Fibroblast of skin of right quadriceps (primary cell): ENCODE measurements at regions not wholly inside any gene's neighbourhood (a gene's known extent, or its start where the extent isn't known, plus 50 kb on each side); places are given as distances from the start of the nearest gene placed in this dataset.
A peak's percentile ranks its signal among the peaks of the same experiment; 100 is the strongest.
"Not testable (repeated sequence)": the region's sequence is repeated elsewhere in the genome, so short reads cannot be mapped to it uniquely, and the experiment has no call there.

Experiments
- DNase-seq: peaks from one replicate; pipeline ENCODE4 v3.0.0-alpha.2; 2013

- DNase-seq, result peak; percentile 4
Measured at GRCh38 chr4:187840814-187841213, 154.8 kb upstream of the ZFP42 start.

- no peak for DNase-seq
Measured at GRCh38 chr4:187849556-187850225, 145.9 kb upstream of the ZFP42 start.

- no peak for DNase-seq
Measured at GRCh38 chr4:187865914-187866313, 129.7 kb upstream of the ZFP42 start.

- no peak for DNase-seq
Measured at GRCh38 chr4:187883049-187883448, 112.5 kb upstream of the ZFP42 start.

GRCh38 chr4:187883836-187884475, 111.6 kb upstream of the ZFP42 start:
- DNase-seq, result no peak

- DNase-seq, result no peak
Measured at GRCh38 chr4:187887906-187888305, 107.7 kb upstream of the ZFP42 start.

- DNase-seq, result no peak
Measured at GRCh38 chr4:187889651-187890050, 105.9 kb upstream of the ZFP42 start.

- no peak for DNase-seq
Measured at GRCh38 chr4:187893418-187893817, 102.2 kb upstream of the ZFP42 start.

GRCh38 chr4:187903106-187903505, 92.5 kb upstream of the ZFP42 start:
- DNase-seq, result peak; percentile 17

GRCh38 chr4:187903700-187904099, 91.9 kb upstream of the ZFP42 start:
- peak; percentile 41 for DNase-seq

- peak; percentile 88 for DNase-seq
Measured at GRCh38 chr4:187908079-187908561, 87.5 kb upstream of the ZFP42 start.

- no peak for DNase-seq
Measured at GRCh38 chr4:187908731-187909130, 86.8 kb upstream of the ZFP42 start.

- DNase-seq, result no peak
Measured at GRCh38 chr4:187910741-187911140, 84.8 kb upstream of the ZFP42 start.

GRCh38 chr4:187915406-187915805, 80.2 kb upstream of the ZFP42 start:
- DNase-seq, result not testable (repeated sequence)

GRCh38 chr4:187919966-187920365, 75.6 kb upstream of the ZFP42 start:
- no peak for DNase-seq

- DNase-seq, result no peak
Measured at GRCh38 chr4:187921946-187922623, 73.5 kb upstream of the ZFP42 start.

- DNase-seq, result no peak
Measured at GRCh38 chr4:187929024-187929423, 66.5 kb upstream of the ZFP42 start.

- DNase-seq, result no peak
Measured at GRCh38 chr4:187934766-187935165, 60.8 kb upstream of the ZFP42 start.

- DNase-seq, result no peak
Measured at GRCh38 chr4:187937557-187937956, 58.0 kb upstream of the ZFP42 start.

- no peak for DNase-seq
Measured at GRCh38 chr4:187940299-187940698, 55.3 kb upstream of the ZFP42 start.

- DNase-seq, result no peak
Measured at GRCh38 chr4:187942968-187943367, 52.6 kb upstream of the ZFP42 start.

GRCh38 chr4:187944179-187944578, 51.4 kb upstream of the ZFP42 start:
- DNase-seq, result no peak
